HG03064 (cell line): ENCODE measurements at regions not wholly inside any gene's neighbourhood (a gene's known extent, or its start where the extent isn't known, plus 50 kb on each side); places are given as distances from the start of the nearest gene placed in this dataset.
"Not testable (repeated sequence)": the region's sequence is repeated elsewhere in the genome, so short reads cannot be mapped to it uniquely, and the experiment has no call there.

Experiments used
- ATAC-seq: cut with Tn5 transposase; IDR thresholded peaks from one replicate; pipeline ENCODE4 v1.9.1; 2021; ENCODE audit warnings: low read depth; ENCODE audit not compliant: unreplicated experiment

- no peak for ATAC-seq
Measured at GRCh38 chr16:17947165-17947564, 389.4 kb downstream of the NPIPA8 start.

GRCh38 chr16:17945080-17945601, 391.4 kb downstream of the NPIPA8 start:
- no peak for ATAC-seq

DNA sequence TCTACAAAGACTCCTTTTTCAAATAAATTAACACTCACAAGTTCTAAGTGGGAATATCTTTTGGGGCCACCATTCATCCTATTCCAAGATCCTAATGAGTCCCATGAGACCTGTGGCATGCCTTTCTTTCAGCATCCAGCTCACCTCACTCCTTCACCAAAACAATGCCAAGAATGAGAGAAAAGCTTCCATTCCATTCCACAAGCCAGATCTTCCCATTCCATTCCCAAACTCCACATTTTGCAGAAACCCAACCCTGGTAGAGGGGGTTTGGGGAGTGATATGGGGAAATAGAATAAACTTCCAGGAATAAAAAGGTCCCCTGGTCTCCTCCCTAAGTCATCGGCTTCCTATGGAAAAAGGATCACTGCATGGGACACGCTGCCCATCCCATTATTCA, 392.2 kb downstream of the NPIPA8 start:
- no peak for ATAC-seq

- no peak for ATAC-seq
Measured at GRCh38 chr16:17942067-17942466, 394.5 kb downstream of the NPIPA8 start.

- no peak for ATAC-seq
Measured at GRCh38 chr16:17940584-17941364, 395.8 kb downstream of the NPIPA8 start.

DNA sequence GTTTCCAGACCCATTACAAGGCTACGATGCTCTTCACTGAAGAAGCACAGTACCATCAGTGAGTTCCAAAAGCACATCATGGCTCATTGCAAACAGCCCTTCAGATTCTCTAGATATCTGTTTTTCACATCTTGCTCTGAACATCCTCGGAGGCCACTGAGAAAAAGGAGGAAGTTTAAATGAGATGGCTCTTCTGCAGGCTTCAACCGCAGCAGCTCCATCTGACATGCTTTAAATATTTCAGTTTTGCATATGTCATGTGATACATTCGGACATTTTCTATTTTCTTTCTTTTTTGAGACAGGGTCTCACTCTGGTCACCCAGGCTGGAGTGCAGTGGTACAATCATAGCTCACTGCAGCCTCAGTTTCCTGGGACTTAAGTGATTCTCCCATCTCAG, 396.8 kb downstream of the NPIPA8 start:
- ATAC-seq: no peak

GRCh38 chr16:17939122-17939536, 397.4 kb downstream of the NPIPA8 start:
- no peak for ATAC-seq

DNA sequence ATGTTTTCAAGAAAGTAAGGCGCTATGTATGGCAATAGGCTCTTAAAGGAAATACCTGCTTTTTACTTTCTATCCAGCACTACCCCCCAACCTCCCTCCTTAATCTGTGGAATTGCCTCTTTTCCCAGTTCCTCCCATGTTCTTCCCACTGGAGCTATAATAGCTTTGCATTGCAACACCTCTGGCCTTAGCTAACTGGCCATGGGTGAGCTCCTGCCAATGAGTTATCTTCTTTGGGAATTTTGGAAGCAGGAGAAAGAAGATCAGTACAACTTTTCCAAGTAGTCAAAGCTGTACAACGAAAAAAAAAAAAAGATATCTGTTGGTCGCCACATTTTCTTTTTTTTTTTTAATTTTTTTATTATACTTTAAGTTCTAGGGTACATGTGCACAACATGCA, 398.0 kb downstream of the NPIPA8 start:
- ATAC-seq: no peak

GRCh38 chr16:17936766-17937402, 399.7 kb downstream of the NPIPA8 start:
- ATAC-seq: no peak

GRCh38 chr16:17930280-17930679, 406.3 kb downstream of the NPIPA8 start:
- no peak for ATAC-seq

GRCh38 chr16:17926866-17927399, 409.6 kb downstream of the NPIPA8 start:
- ATAC-seq: no peak

- ATAC-seq: no peak
Measured at GRCh38 chr16:17926461-17926860, 410.1 kb downstream of the NPIPA8 start.

- no peak for ATAC-seq
Measured at GRCh38 chr16:17925761-17926160, 410.8 kb downstream of the NPIPA8 start.

DNA sequence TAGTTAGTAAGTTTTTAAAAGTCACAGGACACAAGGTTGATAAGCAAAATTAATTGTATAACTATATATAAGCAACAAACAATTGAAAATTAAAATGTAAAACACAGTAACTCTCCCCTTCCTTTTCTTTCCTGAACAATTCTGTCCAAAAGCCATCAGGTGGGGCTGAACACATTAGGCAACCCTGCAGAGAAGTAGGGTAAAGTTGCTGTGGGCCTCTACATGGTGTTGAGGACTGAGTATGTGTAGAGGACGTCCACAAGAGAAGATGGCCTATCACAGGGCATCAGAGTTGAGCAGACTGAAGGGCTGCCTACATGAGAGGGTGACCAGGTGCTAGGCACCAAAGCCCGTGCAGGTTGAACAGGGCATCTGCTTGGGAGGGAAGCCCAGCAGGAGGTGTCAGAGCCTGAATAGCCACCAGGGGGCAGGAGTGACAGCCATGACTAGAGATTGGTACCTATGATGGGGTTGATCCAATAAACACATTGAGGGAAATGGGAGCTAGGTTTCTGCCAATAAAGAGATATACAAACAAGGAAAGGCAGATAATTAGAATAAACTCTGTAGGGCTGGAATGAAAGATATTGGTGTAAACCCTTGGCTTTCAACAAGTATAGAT, 415.1 kb downstream of the NPIPA8 start:
- no peak for ATAC-seq

GRCh38 chr16:17917316-17918019, 419.1 kb downstream of the NPIPA8 start:
- ATAC-seq: no peak

DNA sequence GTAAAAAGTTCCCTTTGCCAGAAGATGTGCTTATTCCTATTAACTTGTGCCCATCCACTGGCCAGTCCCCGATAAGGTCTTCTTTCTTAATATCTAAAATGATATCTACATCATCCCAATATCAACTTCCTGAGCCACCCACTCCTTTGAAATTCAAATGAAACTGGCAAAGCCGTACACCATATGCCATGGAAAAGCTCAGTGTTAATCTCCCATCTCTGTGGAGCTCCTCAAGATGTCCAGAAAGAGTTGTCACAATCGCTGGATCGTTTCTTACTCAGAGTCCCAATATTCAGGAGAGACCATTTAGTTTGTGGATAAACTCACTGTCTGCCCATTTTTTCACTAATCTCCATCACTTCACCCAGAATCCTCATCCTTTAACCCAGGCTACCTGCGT, 420.7 kb downstream of the NPIPA8 start:
- ATAC-seq: no peak

- ATAC-seq: no peak
Measured at GRCh38 chr16:17914168-17914567, 422.4 kb downstream of the NPIPA8 start.

DNA sequence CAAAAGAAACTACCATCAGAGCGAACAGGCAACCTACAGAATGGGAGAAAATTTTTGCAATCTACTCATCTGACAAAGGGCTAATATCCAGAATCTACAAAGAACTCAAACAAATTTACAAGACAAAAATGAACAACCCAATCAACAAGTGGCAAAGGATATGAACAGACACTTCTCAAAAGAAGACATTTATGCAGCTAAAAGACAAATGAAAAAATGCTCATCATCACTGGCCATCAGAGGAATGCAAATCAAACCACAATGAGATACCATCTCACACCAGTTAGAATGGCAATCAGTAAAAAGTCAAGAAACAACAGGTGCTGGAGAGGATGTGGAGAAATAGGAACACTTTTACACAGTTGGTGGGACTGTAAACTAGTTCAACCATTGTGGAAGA, 425.0 kb downstream of the NPIPA8 start:
- ATAC-seq: not testable (repeated sequence)

DNA sequence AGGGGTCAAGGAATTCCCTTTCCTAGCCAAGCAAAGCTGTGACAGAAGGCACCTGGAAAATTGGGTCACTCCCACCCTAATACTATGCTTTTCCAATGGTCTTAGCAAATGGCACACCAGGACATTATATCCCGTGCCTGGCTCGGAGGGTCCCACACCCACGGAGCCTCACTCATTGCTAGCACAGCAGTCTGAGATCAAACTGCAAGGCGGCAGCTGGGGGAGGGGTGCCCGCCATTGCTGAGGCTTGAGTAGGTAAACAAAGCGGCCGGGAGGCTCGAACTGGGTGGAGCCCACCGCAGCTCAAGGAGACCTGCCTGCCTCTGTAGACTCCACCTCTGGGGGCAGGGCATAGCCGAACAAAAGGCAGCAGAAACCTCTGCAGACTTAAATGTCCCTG, 429.9 kb downstream of the NPIPA8 start:
- not testable (repeated sequence) for ATAC-seq

DNA sequence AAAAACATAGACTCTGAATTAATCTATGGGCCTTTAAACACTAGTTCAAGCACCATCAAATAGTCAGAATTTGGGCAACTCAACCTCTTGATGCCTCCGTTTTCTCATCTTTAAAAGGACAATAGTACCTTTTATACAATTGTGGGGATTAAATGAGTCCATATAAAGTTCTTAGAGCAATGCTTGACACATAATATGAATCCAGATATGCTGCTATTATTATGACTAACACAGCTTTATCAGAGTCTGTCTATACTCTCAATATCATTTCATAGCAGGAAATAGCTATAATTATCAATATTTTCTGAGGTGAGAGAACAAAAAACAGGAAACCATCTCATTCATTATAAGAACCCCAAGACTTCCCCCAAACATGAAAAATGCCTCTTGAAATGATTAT, 430.5 kb upstream of the XYLT1 start:
- no peak for ATAC-seq

DNA sequence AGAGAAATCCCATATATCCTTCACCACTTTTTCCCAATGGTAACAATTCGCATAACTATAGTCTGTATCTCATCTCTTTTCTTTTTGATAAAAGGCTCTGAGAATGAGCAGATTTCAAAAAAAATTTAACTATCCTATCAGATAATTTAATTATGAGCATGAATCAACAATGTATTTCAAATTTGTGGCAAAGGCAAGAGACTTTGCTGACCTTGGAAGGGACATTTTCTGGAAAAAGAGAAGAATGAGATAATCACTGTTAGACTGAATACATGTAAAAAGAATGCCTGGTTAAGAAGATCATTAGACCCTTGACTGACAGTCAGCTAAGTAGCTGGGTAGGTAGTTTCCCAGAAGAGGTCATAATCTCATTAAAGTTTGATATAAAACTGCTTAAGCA, 428.4 kb upstream of the XYLT1 start:
- no peak for ATAC-seq
